H1 (cell line): ENCODE measurements at regions not wholly inside any gene's neighbourhood (a gene's known extent, or its start where the extent isn't known, plus 50 kb on each side); places are given as distances from the start of the nearest gene placed in this dataset.

Experiments
- CTCF ChIP-seq, 3 experiments: IDR thresholded peaks; 1 replicate in 2 of 3; 2 replicates in 1 of 3; pipeline versions ENCODE4 v1.5.1 to v1.6.1; 2011; ENCODE audit warnings: low read length in 3 of 3, mild to moderate bottlenecking in 3 of 3, inconsistent platforms in 2 of 3, low read depth in 1 of 3, moderate library complexity in 1 of 3; ENCODE audit not compliant: insufficient read depth in 1 of 3; ENCODE audit errors: control extremely low read depth in 1 of 3
- SUZ12 ChIP-seq: fragments of 200-600 bp; sonication (generic); IDR thresholded peaks from 2 replicates; pipeline ENCODE4 v1.6.1; 2012; ENCODE audit warnings: mild to moderate bottlenecking, inconsistent platforms, low read length, moderate library complexity, mixed read lengths

GRCh38 chr18:44508474-44508873 is 172.2 kb upstream of the SETBP1 start (continued):
- TF ChIP-seq CTCF (IDR thresholded peaks at IDR 0.05; ENCODE audit: control extremely low read depth in 1 of 3, insufficient read depth in 1 of 3, low read depth in 1 of 3, low read length in 3 of 3) (no peak), SUZ12 (no peak)
